ENCODE measurements at regions not wholly inside any gene's neighbourhood (a gene's known extent, or its start where the extent isn't known, plus 50 kb on each side); places are given as distances from the start of the nearest gene placed in this dataset.

DNA sequence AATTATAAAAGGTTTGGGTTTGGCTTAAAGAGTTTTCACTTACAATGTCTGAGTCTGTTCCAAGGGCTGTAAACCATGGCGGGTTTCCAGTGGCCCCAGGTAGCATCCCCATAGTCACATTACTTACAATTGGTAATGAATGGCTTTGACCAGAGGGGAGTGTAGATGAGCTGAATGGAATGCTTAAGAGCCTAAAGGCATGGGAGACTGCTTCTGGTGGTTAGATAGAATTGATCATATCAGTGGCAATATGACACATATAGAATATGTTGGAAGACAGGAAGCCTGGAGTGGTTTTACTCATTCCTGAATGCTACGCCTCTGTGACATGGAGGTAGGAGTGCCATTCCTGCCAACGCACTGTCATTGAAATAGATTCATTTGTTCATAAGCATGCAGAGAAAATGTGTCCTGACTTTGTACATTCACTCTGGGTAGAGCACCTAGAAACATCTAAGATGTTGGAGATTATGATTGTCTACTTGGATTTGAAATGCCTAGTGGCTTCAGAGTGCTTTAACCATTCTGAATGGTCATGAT lies 183.3 kb downstream of the BLID start:
- TF ChIP-seq POLR2AphosphoS5 (IDR thresholded peaks at IDR 0.05) (no peak), POLR2A (IDR thresholded peaks at IDR 0.05) (no peak), CTCF (IDR thresholded peaks at IDR 0.05) (no peak), EP300 (IDR thresholded peaks at IDR 0.05) (no peak)
